GM18498 (cell line): ENCODE measurements at regions not wholly inside any gene's neighbourhood (a gene's known extent, or its start where the extent isn't known, plus 50 kb on each side); places are given as distances from the start of the nearest gene placed in this dataset.
A peak's percentile ranks its signal among the peaks of the same experiment; 100 is the strongest.
"Not testable (repeated sequence)": the region's sequence is repeated elsewhere in the genome, so short reads cannot be mapped to it uniquely, and the experiment has no call there.

Experiments
- ATAC-seq: cut with Tn5 transposase; IDR thresholded peaks from one replicate; pipeline ENCODE4 v1.9.1; 2021; ENCODE audit warnings: mild to moderate bottlenecking, moderate library complexity; ENCODE audit not compliant: unreplicated experiment

DNA sequence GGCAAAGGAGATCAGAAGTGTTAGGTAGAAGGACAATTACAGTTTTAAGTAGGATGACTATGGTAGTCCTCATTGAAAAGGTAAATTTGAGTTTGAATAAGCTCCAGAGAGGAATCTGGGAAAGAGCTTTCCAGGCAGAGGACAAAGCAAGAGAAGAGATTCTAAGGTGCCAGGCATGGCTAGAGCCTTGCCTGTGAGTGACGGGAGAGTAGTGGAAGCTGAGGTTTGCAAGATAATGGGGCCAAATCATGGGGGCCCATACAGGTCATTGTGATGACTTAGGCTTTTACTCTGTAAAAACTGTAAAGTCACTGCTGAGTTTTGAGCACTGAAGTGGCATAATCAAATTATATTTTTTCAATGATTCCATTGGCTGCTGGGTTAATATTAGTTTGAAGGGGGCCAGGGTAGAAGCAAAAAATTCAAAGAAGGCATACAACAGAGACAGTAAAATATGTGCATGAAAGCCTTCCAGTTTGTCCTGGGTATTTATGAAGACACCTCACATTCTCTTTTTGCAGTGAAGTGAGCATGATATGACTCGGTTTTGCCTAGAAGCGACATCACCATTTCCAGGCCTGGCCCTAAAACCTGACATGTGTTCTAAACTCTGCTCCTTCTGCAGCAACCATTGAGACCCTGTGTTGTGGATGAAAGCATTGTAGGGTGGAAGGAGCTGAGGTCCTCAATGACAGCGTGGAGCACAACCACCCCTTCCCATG is 279.8 kb upstream of the TNC start:
- no peak for ATAC-seq

DNA sequence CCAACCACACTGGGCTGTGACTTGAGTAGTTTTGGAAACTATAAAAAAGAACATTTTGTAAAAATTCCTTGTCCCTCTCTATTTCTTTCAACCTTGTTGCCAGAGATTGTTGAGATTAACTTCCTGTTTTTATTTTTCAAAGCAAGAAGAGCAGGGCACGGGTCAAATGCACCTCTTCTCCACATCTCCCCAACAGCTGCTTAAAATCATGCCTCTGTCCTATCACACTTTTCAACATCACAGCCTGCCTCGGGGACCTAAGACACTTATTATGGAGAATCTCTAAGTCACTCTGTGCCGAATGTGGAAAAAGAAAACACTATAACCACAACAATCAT is 280.3 kb upstream of the TNC start:
- no peak for ATAC-seq

DNA sequence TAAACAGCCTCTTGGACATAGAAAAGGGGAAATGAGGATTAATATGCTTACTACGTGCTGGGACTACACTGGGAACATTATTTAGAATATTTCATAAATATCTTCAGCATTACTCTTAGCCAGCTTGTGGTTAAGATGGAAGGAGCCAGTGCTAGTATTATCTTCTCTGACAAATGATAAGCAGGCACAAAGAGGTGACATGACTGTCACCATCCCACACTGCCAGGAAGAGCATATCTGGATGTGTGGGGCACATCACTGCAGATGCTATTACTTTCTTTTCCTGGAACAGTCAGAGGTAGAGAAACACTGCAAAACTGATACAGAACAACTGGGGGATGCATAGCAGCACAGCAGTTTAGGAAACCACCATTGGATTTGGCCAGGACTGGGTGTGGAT is 281.0 kb upstream of the TNC start:
- no peak for ATAC-seq

- ATAC-seq, result no peak
Measured at GRCh38 chr9:115400796-115401195, 282.8 kb upstream of the TNC start.

- ATAC-seq, result no peak
Measured at GRCh38 chr9:115401756-115402327, 283.9 kb upstream of the TNC start.

- ATAC-seq, result no peak
Measured at GRCh38 chr9:115403753-115404152, 285.8 kb upstream of the TNC start.

DNA sequence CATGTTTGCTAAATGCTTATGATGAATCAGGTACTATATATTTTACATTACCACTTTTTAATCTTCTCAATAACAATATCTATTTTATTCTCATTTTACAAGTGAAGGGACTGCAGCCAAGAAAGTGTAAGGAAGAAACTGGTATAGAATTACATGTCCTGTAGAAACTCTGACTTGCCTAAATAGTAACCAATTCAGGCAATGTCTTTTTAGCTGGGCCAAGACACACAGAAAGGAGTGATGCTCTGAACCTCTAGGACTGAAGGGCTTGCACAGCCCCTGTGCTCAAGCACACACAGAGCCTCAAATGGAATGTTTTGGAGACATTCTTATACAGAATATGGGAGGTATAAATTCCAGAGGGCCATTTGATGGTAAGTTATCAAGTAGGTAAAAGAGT is 286.4 kb upstream of the TNC start:
- ATAC-seq, result no peak

DNA sequence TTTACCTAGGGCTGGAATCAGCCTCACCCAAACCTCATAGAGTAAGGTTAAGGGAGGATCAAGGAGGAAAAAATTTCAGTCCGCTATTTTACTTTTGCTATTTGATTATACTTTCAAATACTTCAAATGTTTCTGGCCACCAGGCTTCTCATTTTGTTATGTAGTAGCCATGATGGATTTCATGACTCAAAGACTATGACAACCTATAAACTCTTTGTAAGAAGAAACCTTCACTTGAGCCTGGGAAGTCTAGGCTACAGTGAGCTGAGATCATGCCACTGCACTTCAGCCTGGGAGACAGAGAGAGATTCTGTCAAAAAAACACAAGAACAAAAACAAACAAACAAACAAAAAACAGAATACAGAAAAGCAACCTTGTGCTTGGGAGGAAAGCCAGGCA is 293.6 kb upstream of the TNC start:
- no peak for ATAC-seq

GRCh38 chr9:115411993-115412452 is 294.1 kb upstream of the TNC start:
- no peak for ATAC-seq

- no peak for ATAC-seq
Measured at GRCh38 chr9:115412656-115413055, 294.7 kb upstream of the TNC start.

DNA sequence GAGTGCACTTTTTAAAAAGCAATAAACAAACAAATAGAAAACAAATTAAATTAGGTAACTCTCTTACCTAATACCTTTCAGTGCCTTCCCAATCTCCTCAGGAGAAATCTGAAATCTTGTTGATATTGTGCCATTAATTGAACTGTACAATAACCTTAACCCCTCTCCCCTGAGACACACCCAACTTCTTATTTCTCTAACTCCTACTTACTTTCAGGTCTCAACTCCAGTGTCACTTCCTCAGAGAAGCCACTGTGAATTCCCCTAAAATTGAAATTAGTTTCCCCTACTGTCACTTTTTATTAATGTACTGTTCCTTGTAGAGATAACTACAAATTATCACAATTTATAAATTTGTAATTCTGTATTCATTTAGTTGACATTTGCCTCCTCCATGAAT is 295.3 kb upstream of the TNC start:
- no peak for ATAC-seq

DNA sequence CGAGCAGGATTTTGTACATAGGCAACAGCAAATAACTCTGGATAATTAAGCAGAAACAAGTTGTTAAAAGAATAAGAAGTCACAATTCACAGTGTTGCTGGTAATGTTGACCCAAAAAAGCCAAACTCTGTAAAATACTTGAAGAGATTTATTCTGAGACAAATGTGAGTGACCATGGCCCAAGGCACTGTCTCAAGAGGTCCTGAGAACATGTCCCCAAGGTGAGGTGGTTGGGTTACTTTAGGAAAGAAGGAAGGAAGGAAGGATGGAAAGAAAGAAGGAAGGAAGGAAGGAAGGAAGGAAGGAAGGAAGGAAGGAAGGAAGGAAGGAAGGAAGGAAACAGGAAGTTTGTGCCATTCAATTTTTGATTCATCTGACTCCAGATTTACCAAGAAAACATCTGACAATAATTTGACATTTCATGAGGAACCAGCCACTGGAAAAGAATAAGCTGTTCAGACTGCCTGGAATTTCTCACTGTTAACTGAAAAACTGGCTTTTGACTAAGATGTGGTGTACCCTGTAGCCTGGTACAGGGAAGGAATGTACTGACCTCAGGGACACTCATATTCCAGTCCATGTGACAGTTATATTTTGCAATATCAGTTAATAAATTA is 295.9 kb upstream of the TNC start:
- no peak for ATAC-seq

- no peak for ATAC-seq
Measured at GRCh38 chr9:115414561-115414960, 296.6 kb upstream of the TNC start.

DNA sequence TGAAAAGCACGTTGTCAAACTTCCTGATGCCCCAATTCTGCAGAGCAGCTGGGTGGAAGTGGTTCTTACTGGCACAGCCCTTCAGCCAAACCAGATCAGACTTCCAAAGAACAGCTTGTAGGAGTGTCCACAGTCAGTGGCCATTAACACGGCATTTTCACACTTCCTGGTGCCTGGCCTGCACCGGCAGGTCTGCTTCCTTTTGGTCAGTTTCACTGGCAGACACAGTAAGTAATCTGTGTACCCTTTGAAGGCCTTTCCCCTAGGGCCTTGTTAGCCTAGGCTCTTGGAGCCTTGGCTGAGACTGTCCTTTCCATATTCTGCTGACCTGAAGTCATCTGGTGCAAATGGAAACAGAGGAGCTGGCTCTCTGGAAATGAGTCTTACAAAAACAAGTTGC is 297.5 kb upstream of the TNC start:
- peak; percentile 45 for ATAC-seq

DNA sequence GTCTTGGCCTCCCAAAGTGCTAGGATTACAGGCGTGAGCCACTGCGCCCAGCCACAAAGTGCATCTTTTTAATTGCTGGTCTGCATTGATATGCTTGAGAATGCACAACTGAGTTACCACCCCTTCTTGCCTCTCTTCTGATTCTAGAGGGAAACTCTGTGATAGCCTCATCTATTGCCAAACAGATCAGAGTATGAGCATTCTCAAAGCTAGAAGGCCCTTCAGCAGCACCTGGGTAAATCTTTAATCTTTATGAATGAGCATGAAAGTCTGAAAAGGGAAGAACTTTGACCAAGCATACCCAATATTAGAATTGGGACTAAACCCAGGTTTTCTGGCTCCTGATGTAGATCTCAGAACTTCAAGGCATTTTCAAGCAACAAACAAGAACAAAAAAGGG is 298.3 kb upstream of the TNC start:
- ATAC-seq, result no peak

GRCh38 chr9:115418181-115418580 is 300.2 kb upstream of the TNC start:
- ATAC-seq, result not testable (repeated sequence)

GRCh38 chr9:115422932-115423440 is 305.0 kb upstream of the TNC start:
- no peak for ATAC-seq

DNA sequence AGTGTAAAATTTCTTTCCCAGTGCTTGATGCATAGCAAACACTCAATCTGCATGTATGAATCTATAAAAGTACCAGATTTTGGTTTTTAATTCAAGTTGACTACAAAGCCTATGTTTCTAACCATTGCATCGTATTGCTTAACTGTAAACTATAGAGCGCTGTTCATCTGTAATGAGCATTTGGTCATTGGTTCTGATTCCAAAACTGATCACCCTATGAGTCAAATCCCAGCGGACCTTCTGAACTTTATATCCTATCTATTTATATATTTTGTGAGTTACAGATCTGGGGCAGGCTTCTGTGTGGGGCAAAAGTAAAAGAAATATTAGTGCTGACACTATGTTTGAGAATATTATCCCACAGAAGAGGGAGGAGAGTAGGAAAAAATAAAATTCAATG is 305.7 kb upstream of the TNC start:
- ATAC-seq, result no peak

DNA sequence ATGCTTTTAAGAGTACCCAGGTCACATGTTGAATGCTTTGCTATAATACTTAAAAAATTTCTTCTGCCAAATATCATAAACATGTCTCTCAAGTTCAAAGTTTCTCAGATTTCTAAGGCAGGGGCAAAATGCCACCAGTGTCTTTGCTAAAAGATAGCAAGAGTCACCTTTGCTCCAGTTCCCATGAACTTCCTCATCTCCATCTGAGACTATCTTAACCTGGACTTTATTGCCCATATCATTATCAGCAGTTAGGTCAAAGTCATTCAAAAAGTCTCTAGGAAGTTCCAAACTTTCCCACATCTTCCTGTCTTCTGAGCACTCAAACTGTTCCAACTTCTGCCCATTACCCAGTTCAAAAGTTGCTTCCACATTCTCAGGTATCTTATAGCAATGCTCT is 307.6 kb upstream of the TNC start:
- ATAC-seq, result no peak

GRCh38 chr9:115437418-115437817 is 319.5 kb upstream of the TNC start:
- no peak for ATAC-seq

GRCh38 chr9:115439641-115440040 is 321.7 kb upstream of the TNC start:
- no peak for ATAC-seq

GRCh38 chr9:115442054-115442453 is 324.1 kb upstream of the TNC start:
- no peak for ATAC-seq
